Endothelial cell of umbilical vein (primary cell): ENCODE measurements at regions not wholly inside any gene's neighbourhood (a gene's known extent, or its start where the extent isn't known, plus 50 kb on each side); places are given as distances from the start of the nearest gene placed in this dataset.

ENCODE experiments used
- CTCF ChIP-seq, 2 donors: IDR thresholded peaks; 1 replicate in 1 of 2; 2 replicates in 1 of 2; pipeline ENCODE4 v1.5.1; 2011; ENCODE audit warnings: low read length in 2 of 2, mild to moderate bottlenecking in 2 of 2, moderate library complexity in 2 of 2, control low read depth in 1 of 2, inconsistent platforms in 1 of 2, low read depth in 1 of 2; ENCODE audit not compliant: insufficient read depth in 1 of 2; ENCODE audit errors: extremely low read depth in 1 of 2
- EZH2 ChIP-seq: IDR thresholded peaks from 2 replicates; pipeline ENCODE4 v1.6.1; 2012; ENCODE audit warnings: borderline replicate concordance, low read depth, mild to moderate bottlenecking, moderate library complexity, low read length, inconsistent platforms; ENCODE audit not compliant: severe bottlenecking
- POLR2A ChIP-seq: IDR thresholded peaks from 2 replicates; pipeline ENCODE4 v1.6.1; 2012; ENCODE audit warnings: low read depth, mild to moderate bottlenecking, control low read depth, low read length

GRCh38 chr1:66475940-66476339 is 58.0 kb upstream of the SGIP1 start:
- no peak for TF ChIP-seq EZH2
- no peak for TF ChIP-seq CTCF (IDR thresholded peaks at IDR 0.05; ENCODE audit: extremely low read depth in 1 of 2, insufficient read depth in 1 of 2, low read depth in 1 of 2, low read length in 2 of 2)
- no peak for TF ChIP-seq POLR2A
